A549 (cell line): ENCODE measurements at regions not wholly inside any gene's neighbourhood (a gene's known extent, or its start where the extent isn't known, plus 50 kb on each side); places are given as distances from the start of the nearest gene placed in this dataset.

Experiments used
- EP300 ChIP-seq, 2 experiments: fragments of >200 bp; sonication (Bioruptor Twin); formaldehyde crosslinking; IDR thresholded peaks; 2 replicates in 1 of 2; 3 replicates in 1 of 2; pipeline ENCODE4 v1.6.1; 2016 to 2017
- FOSL2 ChIP-seq, 2 experiments: fragments of 450-650 bp in 1 of 2; fragments of >200 bp in 1 of 2; sonication (Bioruptor Twin) in 1 of 2; formaldehyde crosslinking; IDR thresholded peaks; 2 replicates each; pipeline versions ENCODE4 v1.5.0 to v1.6.1; 2016 to 2020; ENCODE audit warnings: mild to moderate bottlenecking in 1 of 2, moderate library complexity in 1 of 2
- JUN ChIP-seq, 2 experiments: fragments of >200 bp; sonication (Bioruptor Twin); formaldehyde crosslinking; IDR thresholded peaks; 2 replicates in 1 of 2; 3 replicates in 1 of 2; pipeline ENCODE4 v1.6.1; 2016 to 2017
- MAX ChIP-seq: IDR thresholded peaks from 2 replicates; pipeline ENCODE4 v1.6.1; 2012
- MAZ ChIP-seq: fragments of 150-350 bp; IDR thresholded peaks from 2 replicates; pipeline ENCODE4 v1.6.1; 2014; ENCODE audit warnings: antibody characterized with exemption, low read depth, low read length, borderline replicate concordance
- POLR2A ChIP-seq: IDR thresholded peaks from 2 replicates; pipeline ENCODE4 v1.6.1; 2012; ENCODE audit warnings: mild to moderate bottlenecking, low read length
- TF ChIP-seq, protein P1 (sequence below): fragments of >200 bp; sonication (Bioruptor Twin); formaldehyde crosslinking; IDR thresholded peaks from 3 replicates; pipeline ENCODE4 v1.5.1; 2016
- TF ChIP-seq, protein P2 (sequence below): fragments of 200-600 bp; sonication (generic); IDR thresholded peaks from 2 replicates; pipeline ENCODE4 v1.6.1; 2016; ENCODE audit warnings: antibody characterized with exemption, mild to moderate bottlenecking, moderate library complexity
- TF ChIP-seq, protein P3 (sequence below): fragments of 150-350 bp; IDR thresholded peaks from 2 replicates; pipeline ENCODE4 v1.6.1; 2014; ENCODE audit warnings: low read depth, mild to moderate bottlenecking, low read length

DNA sequence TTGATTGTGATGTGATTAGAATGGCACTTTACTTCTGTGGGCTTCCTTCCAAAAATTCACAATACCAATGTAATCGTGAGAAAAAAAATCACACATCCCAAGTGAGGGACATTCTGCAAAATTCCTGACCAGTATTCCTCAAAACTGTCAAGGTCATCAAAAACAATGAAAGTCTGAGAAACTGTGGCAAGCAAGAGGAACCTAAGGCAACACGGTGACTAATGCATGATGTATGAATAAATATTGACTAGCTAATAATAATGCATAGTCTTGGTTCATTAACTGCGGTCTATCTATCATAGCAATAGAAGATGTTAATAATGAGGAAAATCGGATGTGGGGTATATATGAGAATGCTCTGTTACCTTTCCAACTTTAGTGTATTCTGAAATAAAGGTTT is 159.0 kb downstream of the RFC3 start:
- TF ChIP-seq POLR2A (no peak), FOSL2 (IDR thresholded peaks at IDR 0.05) (no peak), FOSL2 (CRISPR knock-in tag; IDR thresholded peaks at IDR 0.05) (no peak), JUN (IDR thresholded peaks at IDR 0.05) (no peak), EP300 (IDR thresholded peaks at IDR 0.05) (no peak), MAX (no peak), MAZ (no peak)
- TF ChIP-seq, protein P1, sequence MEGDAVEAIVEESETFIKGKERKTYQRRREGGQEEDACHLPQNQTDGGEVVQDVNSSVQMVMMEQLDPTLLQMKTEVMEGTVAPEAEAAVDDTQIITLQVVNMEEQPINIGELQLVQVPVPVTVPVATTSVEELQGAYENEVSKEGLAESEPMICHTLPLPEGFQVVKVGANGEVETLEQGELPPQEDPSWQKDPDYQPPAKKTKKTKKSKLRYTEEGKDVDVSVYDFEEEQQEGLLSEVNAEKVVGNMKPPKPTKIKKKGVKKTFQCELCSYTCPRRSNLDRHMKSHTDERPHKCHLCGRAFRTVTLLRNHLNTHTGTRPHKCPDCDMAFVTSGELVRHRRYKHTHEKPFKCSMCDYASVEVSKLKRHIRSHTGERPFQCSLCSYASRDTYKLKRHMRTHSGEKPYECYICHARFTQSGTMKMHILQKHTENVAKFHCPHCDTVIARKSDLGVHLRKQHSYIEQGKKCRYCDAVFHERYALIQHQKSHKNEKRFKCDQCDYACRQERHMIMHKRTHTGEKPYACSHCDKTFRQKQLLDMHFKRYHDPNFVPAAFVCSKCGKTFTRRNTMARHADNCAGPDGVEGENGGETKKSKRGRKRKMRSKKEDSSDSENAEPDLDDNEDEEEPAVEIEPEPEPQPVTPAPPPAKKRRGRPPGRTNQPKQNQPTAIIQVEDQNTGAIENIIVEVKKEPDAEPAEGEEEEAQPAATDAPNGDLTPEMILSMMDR, result no peak
- TF ChIP-seq, protein P2, sequence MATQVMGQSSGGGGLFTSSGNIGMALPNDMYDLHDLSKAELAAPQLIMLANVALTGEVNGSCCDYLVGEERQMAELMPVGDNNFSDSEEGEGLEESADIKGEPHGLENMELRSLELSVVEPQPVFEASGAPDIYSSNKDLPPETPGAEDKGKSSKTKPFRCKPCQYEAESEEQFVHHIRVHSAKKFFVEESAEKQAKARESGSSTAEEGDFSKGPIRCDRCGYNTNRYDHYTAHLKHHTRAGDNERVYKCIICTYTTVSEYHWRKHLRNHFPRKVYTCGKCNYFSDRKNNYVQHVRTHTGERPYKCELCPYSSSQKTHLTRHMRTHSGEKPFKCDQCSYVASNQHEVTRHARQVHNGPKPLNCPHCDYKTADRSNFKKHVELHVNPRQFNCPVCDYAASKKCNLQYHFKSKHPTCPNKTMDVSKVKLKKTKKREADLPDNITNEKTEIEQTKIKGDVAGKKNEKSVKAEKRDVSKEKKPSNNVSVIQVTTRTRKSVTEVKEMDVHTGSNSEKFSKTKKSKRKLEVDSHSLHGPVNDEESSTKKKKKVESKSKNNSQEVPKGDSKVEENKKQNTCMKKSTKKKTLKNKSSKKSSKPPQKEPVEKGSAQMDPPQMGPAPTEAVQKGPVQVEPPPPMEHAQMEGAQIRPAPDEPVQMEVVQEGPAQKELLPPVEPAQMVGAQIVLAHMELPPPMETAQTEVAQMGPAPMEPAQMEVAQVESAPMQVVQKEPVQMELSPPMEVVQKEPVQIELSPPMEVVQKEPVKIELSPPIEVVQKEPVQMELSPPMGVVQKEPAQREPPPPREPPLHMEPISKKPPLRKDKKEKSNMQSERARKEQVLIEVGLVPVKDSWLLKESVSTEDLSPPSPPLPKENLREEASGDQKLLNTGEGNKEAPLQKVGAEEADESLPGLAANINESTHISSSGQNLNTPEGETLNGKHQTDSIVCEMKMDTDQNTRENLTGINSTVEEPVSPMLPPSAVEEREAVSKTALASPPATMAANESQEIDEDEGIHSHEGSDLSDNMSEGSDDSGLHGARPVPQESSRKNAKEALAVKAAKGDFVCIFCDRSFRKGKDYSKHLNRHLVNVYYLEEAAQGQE, result no peak
- TF ChIP-seq, protein P3, sequence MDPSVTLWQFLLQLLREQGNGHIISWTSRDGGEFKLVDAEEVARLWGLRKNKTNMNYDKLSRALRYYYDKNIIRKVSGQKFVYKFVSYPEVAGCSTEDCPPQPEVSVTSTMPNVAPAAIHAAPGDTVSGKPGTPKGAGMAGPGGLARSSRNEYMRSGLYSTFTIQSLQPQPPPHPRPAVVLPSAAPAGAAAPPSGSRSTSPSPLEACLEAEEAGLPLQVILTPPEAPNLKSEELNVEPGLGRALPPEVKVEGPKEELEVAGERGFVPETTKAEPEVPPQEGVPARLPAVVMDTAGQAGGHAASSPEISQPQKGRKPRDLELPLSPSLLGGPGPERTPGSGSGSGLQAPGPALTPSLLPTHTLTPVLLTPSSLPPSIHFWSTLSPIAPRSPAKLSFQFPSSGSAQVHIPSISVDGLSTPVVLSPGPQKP, result no peak
